GM19351 (cell line): ENCODE measurements at regions not wholly inside any gene's neighbourhood (a gene's known extent, or its start where the extent isn't known, plus 50 kb on each side); places are given as distances from the start of the nearest gene placed in this dataset.
"Not testable (repeated sequence)": the region's sequence is repeated elsewhere in the genome, so short reads cannot be mapped to it uniquely, and the experiment has no call there.

ENCODE experiments used
- ATAC-seq: cut with Tn5 transposase; IDR thresholded peaks from one replicate; pipeline ENCODE4 v1.9.1; 2021; ENCODE audit warnings: mild to moderate bottlenecking, moderate library complexity; ENCODE audit not compliant: unreplicated experiment

DNA sequence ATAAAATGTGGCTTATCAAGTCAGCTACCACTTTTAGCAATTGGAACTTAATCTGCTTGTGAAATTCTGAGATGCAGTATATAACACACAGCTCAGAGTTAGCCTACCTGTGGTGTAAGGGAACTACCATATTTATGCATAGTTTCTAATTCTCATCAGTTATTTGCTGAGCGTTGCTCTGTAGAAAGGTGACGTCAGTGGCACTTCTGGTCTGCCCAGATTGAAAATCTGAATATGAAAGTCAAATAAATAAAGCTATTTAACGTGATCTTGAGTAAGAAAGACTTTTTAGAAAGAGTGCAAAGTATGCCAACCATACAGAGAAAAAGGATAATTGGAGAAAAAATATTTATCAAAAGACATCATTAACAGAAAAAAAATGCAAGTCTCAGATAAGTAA, 938.9 kb upstream of the NOVA1 start:
- no peak for ATAC-seq

DNA sequence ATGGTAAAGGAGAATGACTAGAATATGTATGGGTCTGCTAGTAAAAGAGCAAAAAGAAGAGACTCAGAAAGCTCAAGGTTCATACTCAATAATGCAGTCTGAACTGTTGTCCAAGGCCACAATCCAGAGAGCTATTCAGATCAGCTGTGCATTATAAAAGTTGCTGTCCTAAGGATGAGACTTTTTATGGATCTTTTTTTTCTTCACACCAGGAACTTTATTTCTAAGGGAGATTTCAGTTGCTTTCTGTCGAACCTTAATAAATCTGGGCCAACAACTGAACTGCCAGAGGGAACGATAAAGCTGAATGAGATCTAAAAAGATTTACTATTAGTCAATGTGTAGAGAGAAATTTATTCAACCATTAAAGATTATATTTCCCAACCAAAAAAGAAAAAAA, 948.3 kb upstream of the NOVA1 start:
- no peak for ATAC-seq

DNA sequence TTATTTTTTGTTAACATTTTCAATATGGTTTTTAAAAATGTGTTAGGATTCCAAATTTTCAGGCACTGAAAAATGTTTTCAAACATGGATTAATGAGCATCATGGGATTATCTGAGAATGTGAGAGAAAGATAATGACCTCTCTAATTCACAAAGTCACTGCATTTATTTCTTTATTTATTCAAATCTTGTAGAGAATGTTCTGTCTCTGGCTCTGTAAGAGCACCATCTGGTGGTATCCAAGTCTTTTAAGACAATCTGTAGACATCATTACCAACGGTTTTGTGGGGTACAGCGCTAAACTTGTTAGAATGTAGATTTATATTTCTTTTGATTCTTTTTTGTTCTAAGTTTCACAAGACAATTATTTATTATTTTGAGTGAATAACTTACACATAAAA, 956.0 kb upstream of the NOVA1 start:
- ATAC-seq = no peak

DNA sequence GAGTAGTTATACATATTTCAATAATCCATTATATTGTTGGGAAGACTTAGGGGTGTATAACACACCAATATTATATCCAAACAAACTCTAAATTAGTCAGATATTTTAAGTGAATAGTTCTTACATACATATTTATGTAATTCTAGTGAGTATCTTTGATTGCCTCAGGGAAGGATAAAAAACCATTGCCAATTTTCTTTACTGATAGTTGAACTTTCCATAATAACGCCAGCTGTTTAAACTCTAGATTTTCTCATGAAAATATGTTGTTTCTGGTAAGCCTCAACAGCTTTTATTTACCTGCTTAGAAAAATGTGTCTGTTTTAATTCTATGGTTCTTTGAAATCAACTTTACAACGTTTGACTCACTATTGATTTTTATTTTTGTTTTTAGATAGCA, 959.6 kb upstream of the NOVA1 start:
- ATAC-seq = no peak

DNA sequence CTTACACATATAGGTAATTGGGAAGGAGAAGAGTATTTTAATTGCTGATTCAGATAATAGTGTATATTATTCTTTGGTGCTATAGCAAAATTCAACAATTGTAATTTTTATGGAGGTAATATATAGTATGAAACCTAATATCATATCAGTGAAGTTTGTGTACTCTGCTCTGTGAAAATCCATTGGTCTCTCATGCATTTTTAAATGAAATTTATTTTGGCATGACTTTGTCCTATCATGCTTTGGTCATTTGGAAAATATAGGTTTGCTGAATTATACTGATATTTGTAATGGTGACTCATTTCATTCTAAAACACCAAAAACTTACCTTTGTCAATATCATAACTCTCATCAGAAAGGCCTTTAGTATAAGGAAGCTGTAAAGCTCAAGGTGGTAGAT, 962.0 kb upstream of the NOVA1 start:
- ATAC-seq = no peak

DNA sequence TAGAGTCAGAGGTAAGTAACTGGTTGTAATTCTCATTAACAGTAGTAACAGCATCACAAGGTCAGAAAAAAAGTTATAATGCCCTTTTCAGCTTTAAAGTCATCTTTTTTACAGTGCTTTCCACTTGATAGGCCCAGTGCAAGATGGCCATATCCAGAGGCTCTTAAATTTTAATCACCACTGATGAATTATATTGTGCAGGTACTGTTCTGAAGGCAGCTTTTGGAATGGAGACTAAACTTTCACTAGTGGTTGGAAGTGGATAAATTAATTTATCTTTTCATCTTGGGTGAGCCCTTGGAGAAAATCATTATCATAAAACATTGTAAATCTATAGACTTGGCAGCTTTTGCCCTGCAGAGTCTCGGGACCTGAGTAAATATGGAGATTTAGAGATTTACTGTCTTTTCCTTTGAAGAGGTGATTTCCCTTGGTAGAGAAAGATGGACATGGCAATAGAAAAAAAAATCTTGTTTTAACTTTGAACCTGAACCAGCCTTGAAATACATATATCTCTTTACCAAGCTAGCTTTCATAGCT, 969.1 kb upstream of the NOVA1 start:
- no peak for ATAC-seq

DNA sequence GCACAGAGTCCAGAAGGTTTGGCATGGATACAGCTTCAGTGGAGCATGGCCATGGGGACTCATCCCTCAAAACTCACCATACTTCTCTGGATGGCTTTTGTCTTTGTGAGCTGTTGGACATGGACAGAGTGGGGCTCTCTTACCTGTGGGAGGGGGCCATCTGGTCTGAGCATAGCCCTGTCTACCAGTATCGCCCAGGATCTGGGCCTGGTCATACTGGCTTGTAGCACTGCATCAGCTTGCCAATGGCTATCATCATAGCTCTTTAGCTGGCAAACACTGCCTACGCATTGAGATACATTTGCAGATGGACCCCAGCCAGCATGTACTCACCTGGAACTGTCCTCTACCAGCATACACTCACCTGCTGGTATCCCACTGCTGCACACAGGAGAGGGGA, 975.2 kb upstream of the NOVA1 start:
- ATAC-seq = no peak

DNA sequence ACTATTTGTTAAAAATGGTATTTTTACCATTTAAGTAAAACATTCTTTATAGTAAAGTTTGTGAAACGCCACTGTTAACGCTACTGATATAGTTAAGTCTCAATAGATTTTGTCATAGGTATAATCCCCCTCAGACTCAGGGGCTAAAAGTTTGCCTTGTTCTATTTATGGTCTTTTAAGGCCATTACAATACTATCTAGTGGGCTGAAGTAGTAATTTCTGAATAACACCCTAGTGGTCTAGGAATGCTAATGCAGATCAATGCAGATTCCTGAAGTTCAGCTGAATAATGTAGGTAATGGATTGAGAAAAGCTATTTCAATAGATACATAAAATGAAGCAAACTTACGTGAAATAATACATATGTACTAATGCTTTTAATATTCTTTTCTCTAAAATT, 989.3 kb upstream of the NOVA1 start:
- no peak for ATAC-seq

DNA sequence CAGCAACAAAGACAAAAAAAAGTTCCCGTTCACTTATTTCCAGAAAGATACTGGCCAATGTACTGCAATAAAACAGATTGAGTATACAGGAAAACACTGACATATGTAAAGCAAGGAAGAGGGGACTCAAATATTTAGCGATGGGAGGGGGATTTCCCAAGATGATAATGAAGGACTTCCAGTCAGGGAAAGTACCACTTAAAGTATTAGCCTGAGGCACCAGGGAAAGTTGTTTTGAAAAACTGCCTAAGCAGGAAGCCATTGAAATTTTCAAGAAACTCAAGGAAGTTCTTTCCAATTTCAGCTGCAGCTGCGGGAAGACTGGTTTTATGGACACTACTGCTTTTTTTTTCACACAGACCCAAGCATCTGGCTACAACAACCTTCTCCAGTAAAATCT, 1007.4 kb upstream of the NOVA1 start:
- no peak for ATAC-seq

DNA sequence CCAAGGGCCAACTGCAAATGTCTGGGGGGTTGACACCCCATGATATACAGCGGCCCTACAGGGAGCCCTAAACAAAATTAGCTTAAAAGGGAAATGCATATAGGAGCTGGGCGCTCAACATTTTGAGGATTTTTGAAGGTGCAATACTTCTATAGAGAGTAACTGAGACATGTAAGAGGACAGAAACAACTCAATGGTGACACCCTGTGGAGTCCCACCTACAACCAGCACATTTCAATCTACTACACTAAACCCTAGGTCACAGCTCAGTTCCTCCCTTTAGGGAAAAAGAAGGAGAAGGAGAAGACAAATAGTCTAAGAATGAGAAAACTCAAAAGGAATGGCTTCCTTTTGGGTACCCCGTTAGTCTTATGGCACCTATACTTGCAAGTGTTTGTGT, 1010.5 kb upstream of the NOVA1 start:
- ATAC-seq = no peak

DNA sequence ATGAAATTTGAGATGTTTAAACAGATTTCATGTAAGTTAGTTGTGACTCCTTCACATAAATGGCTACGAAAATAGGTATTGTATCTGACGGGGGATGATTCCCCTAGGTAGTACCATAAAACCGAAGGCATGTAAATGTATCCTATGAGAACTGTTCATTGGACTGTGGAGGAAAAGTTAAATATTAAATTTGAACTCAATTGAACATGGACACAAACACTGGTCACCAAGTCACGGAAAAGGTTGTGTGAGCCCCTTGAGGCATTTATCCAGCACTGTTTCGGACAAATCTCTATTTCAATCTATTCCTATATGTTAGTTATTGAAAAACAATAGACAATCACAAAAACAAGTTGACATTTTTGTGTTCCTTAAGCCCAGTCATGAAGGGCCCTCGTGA, 1014.3 kb upstream of the NOVA1 start:
- no peak for ATAC-seq

DNA sequence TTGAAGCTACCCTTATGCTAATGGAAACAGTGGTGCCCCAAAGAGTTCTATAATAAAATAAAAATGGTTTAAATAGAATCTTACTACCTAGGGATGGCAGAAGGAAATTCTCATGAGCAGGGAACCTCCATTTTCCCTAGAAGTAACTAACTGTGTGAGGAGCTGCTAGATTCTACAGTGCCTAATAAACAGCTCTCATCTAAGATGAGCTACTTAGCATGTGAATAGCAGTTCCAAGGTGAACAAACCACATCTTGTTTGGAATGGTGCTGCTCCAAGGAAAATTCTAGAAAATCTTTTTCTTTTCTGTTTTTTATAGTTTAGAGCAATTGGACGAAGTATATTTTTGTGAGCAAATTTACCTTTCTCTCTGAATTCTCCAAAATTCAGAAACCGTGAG, 1015.3 kb upstream of the NOVA1 start:
- ATAC-seq = no peak

DNA sequence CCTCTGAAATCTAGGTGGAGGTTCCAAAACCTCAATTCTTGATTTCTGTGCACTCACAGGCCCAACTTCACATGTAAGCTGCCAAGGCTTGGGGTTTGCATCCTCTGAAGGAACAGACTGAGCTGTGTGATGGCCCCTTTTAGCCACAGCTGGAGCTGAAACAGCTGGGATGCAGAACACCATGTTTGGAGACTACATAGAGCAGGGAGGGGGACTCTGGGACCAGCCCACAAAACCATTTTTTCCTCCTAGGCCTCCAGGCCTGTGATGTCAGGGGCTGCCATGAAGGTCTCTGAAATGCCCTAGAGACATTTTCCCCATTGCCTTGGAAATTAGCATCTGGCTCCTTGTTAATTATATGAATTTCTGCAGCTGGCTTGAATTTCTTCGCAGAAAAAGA, 1025.9 kb upstream of the NOVA1 start:
- ATAC-seq = no peak

DNA sequence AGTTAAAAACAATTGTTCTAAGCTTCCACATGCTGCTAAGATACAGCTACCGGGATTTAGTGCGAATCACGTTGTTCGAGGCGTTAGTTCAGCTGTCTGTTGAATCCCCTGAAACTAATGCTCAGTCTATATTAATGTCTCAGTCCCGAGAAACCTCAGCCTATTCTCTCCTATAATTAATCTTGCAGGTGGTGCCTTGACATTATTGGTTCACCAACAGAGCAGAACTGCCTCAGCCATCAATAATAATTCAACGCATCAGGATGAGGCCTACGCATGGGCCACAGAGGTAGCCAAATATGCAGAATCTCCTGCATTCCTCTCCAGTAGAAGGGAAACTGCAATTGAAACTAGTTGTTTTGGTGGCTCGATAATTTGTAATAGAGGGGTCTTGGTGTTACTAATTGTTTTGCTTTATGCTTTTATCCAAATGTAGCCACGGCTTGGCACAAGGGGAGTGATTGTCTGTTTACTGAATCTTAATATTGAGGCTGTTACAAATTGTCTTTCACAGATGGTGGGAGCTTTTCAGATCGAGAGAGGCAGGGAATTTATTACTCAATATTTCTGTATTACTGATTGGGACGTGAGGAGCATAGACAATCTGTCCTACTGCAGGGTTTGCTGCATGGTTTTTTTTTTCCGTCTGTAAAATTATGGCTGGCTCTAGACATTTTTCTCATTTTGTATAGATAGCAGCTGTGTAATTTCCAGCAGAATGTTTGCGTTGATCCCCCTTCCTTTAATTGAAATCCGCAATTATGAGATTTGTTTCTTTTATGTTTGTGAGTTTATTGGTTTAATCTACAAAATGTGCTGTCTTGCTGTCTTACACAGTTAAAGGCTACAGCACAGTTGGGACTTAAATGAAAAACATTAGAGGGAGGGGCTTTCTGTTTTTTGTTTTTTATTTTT, 1036.5 kb upstream of the NOVA1 start:
- ATAC-seq = no peak

DNA sequence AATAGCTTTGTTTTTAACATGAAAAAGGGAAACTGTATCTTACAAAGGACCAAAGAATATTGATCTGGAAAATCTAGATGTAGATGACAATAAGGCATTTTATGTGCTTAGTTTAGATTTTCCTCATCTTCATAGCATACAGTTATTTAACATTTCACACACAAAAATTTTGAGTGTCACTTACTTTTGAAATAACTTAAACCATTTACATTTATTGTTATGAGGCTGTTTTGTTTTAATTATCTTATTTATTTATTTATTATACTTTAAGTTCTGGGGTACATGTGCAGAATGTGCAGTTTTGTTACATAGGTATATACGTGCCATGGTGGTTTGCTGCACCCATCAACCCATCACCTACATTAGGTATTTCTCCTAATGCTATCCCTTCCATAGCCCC, 1042.9 kb upstream of the NOVA1 start:
- ATAC-seq = not testable (repeated sequence)

DNA sequence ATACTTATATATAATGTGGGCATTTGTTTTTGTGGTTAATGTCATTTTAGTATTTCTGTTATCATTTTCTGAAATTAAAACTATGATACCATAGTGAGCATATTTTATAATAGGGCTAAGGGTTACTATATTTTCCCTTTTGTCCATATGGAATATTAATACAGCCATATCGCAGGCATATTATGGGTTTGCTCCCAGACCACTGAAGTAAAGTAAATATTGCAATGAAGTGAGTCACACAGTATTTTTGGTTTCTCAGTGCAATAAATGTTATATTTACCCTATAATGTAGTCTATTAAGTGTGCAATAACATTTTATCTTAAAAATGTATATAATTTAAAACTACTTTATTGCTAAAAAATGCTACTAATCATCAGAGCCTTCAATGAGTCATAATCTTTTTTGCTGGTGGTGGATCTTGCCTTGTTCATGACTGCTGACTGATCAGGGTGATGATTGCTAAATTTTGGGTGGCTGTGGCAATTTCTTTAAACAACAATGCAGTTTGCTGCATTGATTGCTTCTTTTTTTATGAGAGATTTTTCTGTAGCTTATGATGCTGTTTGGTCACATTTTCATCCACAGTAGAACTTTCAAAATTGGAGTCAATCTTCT, 1044.5 kb upstream of the NOVA1 start:
- ATAC-seq = no peak

DNA sequence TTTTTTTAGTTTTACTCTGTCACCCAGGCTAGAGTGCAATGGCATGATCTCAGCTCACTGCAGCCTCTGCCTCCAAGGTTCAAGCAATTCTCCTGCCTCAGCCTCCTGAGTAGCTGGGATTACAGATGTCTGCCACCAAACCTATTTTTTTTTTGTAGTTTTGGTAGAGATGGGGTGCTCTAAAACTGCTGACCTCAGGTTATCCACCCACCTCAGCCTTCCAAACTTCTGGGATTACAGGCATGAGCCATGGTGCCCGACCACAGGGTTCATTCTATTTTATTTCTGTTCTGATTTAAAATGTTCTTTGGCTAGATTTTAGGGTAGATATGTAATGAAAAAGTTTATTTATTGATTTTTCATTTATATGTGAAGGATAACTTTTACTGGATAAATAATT, 1062.8 kb upstream of the NOVA1 start:
- ATAC-seq = no peak

DNA sequence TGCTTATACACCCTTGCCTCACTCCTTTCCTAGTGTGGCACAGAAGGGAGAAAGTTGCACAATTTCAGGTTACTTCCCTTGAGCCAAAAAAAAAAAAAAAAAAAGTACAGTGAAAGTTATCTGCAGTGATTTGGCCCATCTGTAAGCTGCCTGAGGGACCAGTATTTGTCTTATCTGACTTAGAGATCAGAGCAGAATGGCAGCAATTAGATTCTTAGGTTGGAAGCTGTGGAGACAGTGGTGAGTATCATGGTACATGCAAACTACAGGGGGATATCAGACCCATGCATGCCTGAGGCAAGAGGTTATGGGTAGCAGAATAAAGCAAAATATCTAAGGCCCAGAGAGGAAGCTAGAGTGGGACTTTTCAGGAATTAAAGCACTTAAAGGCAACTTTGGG, 1070.7 kb upstream of the NOVA1 start:
- ATAC-seq = no peak

DNA sequence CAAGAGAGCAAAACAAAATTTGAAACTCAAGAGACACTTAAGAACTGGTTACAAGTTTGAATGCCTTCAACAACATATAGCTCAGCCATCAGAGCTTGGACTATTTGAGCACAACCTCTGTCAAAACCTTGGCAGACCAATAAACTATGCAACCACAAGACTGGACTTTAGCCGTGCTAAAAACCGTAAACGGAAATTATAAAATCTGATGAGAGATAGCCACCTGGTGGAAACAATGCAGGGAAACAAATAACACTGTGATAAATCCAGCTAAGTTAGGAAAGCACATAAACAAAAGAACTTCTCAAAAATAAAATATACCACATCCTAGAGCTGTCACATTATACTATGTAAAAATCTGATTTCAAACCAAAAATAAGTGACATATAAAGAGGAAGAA, 1074.2 kb upstream of the NOVA1 start:
- ATAC-seq = no peak

DNA sequence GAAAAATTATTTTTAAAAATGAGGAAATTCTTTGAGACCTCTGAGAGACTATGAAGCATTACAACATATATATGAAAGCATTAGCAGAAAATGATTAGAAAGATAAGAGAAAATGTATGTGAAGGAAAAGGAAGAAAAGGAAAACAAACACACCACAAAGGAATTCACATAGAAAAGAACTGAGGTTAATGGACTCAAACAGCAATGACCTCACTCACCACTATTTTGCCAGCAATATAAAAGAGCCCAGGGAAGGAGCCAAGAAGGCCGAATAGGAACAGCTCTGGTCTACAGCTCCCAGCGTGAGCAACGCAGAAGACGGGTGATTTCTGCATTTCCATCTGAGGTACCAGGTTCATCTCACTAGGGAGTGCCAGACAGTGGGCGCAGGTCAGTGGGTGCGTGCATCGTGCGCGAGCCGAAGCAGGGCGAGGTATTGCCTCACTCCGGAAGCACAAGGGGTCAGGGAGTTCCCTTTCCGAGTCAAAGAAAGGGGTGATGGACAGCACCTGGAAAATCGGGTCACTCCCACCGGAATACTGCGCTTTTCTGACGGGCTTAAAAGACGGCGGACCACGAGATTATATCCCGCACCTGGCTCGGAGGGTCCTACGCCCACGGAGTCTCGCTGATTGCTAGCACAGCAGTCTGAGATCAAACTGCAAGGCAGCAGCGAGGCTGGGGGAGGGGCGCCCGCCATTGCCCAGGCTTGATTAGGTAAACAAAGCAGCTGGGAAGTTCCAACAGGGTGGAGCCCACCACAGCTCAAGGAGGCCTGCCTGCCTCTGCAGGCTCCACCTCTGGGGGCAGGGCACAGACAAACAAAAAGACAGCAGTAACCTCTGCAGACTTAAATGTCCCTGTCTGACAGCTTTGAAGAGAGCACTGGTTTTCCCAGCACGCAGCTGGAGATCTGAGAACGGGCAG, 1075.2 kb upstream of the NOVA1 start:
- not testable (repeated sequence) for ATAC-seq

DNA sequence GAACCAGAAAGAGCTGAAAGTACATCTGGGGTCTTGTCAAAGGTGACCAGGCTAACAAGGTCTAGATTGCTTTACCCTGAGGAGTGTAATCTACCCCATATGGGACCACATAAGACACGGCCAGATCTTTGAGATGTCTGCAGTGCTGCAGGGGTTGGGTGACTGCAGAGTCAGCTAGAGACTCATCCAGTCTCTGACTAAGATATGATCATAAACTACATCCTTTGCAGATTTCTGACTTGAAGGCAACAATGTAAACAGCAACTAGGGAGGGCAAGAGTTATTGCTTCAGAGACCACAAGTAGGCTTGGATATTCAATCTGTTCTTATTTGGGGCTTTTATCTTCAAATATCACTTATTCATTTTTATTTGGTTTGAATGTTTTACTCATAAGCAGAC, 1080.5 kb upstream of the FOXG1 start:
- no peak for ATAC-seq
